Endothelial cell of umbilical vein (primary cell): ENCODE measurements at regions not wholly inside any gene's neighbourhood (a gene's known extent, or its start where the extent isn't known, plus 50 kb on each side); places are given as distances from the start of the nearest gene placed in this dataset.

Experiments used
- BruUV-seq: library from RNA; stranded (reverse); fragments of 400-500 nt; replicated peaks from 2 replicates; lab custom pipeline; 2021; lab: Mats Ljungman, UMichigan
- CTCF ChIA-PET: fragments of 300-600, 350-600 bp; sonication (Branson Sonifier 250); formaldehyde crosslinking; loops from one replicate; lab custom pipeline; 2021; ENCODE audit warnings: antibody characterized with exemption, inconsistent platforms; lab: Charles Lee
- POLR2A ChIA-PET: fragments of 300-600, 350-600 bp; sonication (Branson Sonifier 250); formaldehyde crosslinking; loops from one replicate; lab custom pipeline; 2021; ENCODE audit warnings: antibody characterized with exemption, inconsistent platforms; lab: Charles Lee
- DNase-seq: peaks from one replicate; pipeline ENCODE4 v3.0.0-alpha.2; 2011; ENCODE audit warnings: low read depth, low spot score
- FAIRE-seq: peaks from 2 replicates; lab custom pipeline; 2011; peaks lifted over from hg19 to GRCh38; lab: Jason Lieb, UNC
- H2AFZ ChIP-seq: 2 replicates; pipeline ENCODE4 v1.6.0; 2012; ENCODE audit warnings: low read depth, low read length, control low read depth, inconsistent platforms
- H3K27ac ChIP-seq: 2 replicates; pipeline ENCODE4 v1.5.1; 2011; ENCODE audit warnings: low read depth, mild to moderate bottlenecking, control low read depth, low read length, moderate library complexity; ENCODE audit not compliant: insufficient read depth
- H3K27me3 ChIP-seq, 2 experiments: 2 replicates each; pipeline versions ENCODE4 v1.6.0 to v1.6.1; 2011; ENCODE audit warnings: low read length in 2 of 2, mixed read lengths in 1 of 2; ENCODE audit not compliant: control insufficient read depth in 2 of 2, insufficient read depth in 2 of 2
- H3K36me3 ChIP-seq, 2 experiments: 2 replicates in 1 of 2; 3 replicates in 1 of 2; pipeline ENCODE4 v1.5.1; 2011; ENCODE audit warnings: low read length in 2 of 2, mild to moderate bottlenecking in 1 of 2, moderate library complexity in 1 of 2; ENCODE audit not compliant: control insufficient read depth in 2 of 2, insufficient read depth in 2 of 2; ENCODE audit errors: extremely low read depth in 1 of 2
- H3K4me1 ChIP-seq: 3 replicates; pipeline ENCODE4 v1.5.1; 2011; ENCODE audit warnings: mild to moderate bottlenecking, low read length; ENCODE audit not compliant: control insufficient read depth, insufficient read depth; ENCODE audit errors: extremely low read depth
- H3K4me2 ChIP-seq: 2 replicates; pipeline ENCODE4 v1.6.1; 2011; ENCODE audit warnings: low read length, control low read depth, mixed read lengths; ENCODE audit not compliant: insufficient read depth
- H3K4me3 ChIP-seq, 3 experiments: fragments of 200-600 bp in 1 of 3; sonication (generic), shearing (Covaris generic) in 1 of 3; replicated peaks in 1 of 3; 2 replicates each; pipeline ENCODE4 v1.5.1; 2011 to 2016; ENCODE audit warnings: control low read depth in 3 of 3, low read length in 3 of 3, mild to moderate bottlenecking in 2 of 3, inconsistent platforms in 1 of 3, low read depth in 1 of 3, moderate library complexity in 1 of 3; ENCODE audit not compliant: insufficient read depth in 1 of 3
- H3K79me2 ChIP-seq: 2 replicates; pipeline ENCODE4 v1.6.0; 2012; ENCODE audit warnings: low read length, inconsistent platforms; ENCODE audit not compliant: control insufficient read depth, insufficient read depth
- H3K9ac ChIP-seq: replicated peaks from 2 replicates; pipeline ENCODE3; 2011; ENCODE audit warnings: low read length, control low read depth; ENCODE audit not compliant: insufficient read depth; ENCODE audit errors: extremely low read depth
- H3K9me1 ChIP-seq: replicated peaks from 3 replicates; pipeline ENCODE4 v1.6.0; 2011; ENCODE audit warnings: mild to moderate bottlenecking, low read length; ENCODE audit not compliant: control insufficient read depth, insufficient read depth; ENCODE audit errors: extremely low read depth
- H3K9me3 ChIP-seq: replicated peaks from 2 replicates; pipeline ENCODE4 v1.5.1; 2012; ENCODE audit warnings: low read length, inconsistent platforms; ENCODE audit not compliant: control insufficient read depth, insufficient read depth
- H4K20me1 ChIP-seq: replicated peaks from 2 replicates; pipeline ENCODE3; 2011; ENCODE audit warnings: mild to moderate bottlenecking, low read length; ENCODE audit not compliant: control insufficient read depth, insufficient read depth; ENCODE audit errors: extremely low read depth
- CTCF ChIP-seq, 2 donors: IDR thresholded peaks; 1 replicate in 1 of 2; 2 replicates in 1 of 2; pipeline ENCODE4 v1.5.1; 2011; ENCODE audit warnings: low read length in 2 of 2, mild to moderate bottlenecking in 2 of 2, moderate library complexity in 2 of 2, control low read depth in 1 of 2, inconsistent platforms in 1 of 2, low read depth in 1 of 2; ENCODE audit not compliant: insufficient read depth in 1 of 2; ENCODE audit errors: extremely low read depth in 1 of 2
- EZH2 ChIP-seq: IDR thresholded peaks from 2 replicates; pipeline ENCODE4 v1.6.1; 2012; ENCODE audit warnings: borderline replicate concordance, low read depth, mild to moderate bottlenecking, moderate library complexity, low read length, inconsistent platforms; ENCODE audit not compliant: severe bottlenecking
- FOS ChIP-seq: IDR thresholded peaks from 2 replicates; pipeline ENCODE4 v1.6.1; 2011; ENCODE audit warnings: mild to moderate bottlenecking, low read length, moderate library complexity, borderline replicate concordance; ENCODE audit not compliant: insufficient read depth
- GATA2 ChIP-seq: IDR thresholded peaks from 2 replicates; pipeline ENCODE4 v1.7.0; 2011; ENCODE audit warnings: low read depth, mild to moderate bottlenecking, moderate library complexity, mixed read lengths, low read length; ENCODE audit not compliant: insufficient read length, insufficient read depth
- MAX ChIP-seq: IDR thresholded peaks from 2 replicates; pipeline ENCODE4 v1.6.1; 2011; ENCODE audit not compliant: insufficient read depth, insufficient read length
- MYC ChIP-seq: IDR thresholded peaks from one replicate; pipeline ENCODE4 v1.6.1; 2011; ENCODE audit warnings: mild to moderate bottlenecking, low read depth, low read length
- POLR2A ChIP-seq: IDR thresholded peaks from 2 replicates; pipeline ENCODE4 v1.6.1; 2012; ENCODE audit warnings: low read depth, mild to moderate bottlenecking, control low read depth, low read length
- dilution Hi-C: fragments of 300-500 bp; cut with MboI; formaldehyde crosslinking; loops from one replicate; pipeline ENCODE4 v1.15.0; 2019; ENCODE audit warnings: low sequenced_read_pairs; ENCODE audit not compliant: extremely low pct_ligation_motif_present
- intact Hi-C: fragments of 100-400 bp; cut with micrococcal nuclease; formaldehyde crosslinking; loops from one replicate; pipeline ENCODE4 v1.10.0; 2022

- no TSS peak for BruUV-seq
- no peaks in the 10 kb centered on the region for H3K9me1 ChIP-seq
- no peak overlapping the region for H3K4me3 ChIP-seq
- dilution Hi-C loops: no loop called here
- H3K79me2 ChIP-seq: no peaks in the 10 kb centered on the region
- intact Hi-C loops: no loop called here
- H3K27me3 ChIP-seq: no peaks in the 10 kb centered on the region
- ChIA-PET POLR2A (no interaction called here), CTCF (no interaction called here)
- no peak overlapping the region for H3K9ac ChIP-seq
- no peak for TF ChIP-seq MYC
- TF ChIP-seq FOS: no peak
- TF ChIP-seq POLR2A: no peak
- no peak for TF ChIP-seq MAX
- TF ChIP-seq EZH2: no peak
- TF ChIP-seq GATA2: no peak
- TF ChIP-seq CTCF (IDR thresholded peaks at IDR 0.05; ENCODE audit: extremely low read depth in 1 of 2, insufficient read depth in 1 of 2, low read depth in 1 of 2, low read length in 2 of 2): no peak
- no peaks in the 10 kb centered on the region for H3K36me3 ChIP-seq
- no peak overlapping the region for H3K4me2 ChIP-seq
- no peak overlapping the region for H2AFZ ChIP-seq
- H4K20me1 ChIP-seq: no peaks in the 10 kb centered on the region
- no peaks in the 10 kb centered on the region for H3K9me3 ChIP-seq
- no peaks in the 10 kb centered on the region for H3K4me1 ChIP-seq
- FAIRE-seq (no peak), DNase-seq (no peak)
- no peak overlapping the region for H3K27ac ChIP-seq
Measured at GRCh38 chr1:29964718-29965533, 728.6 kb downstream of the PTPRU start.
